Activated naive CD8-positive, alpha-beta T cell treated with anti-CD3 and anti-CD28 coated beads, Interleukin-2, amount 10 ng/mL, durations not matched to agents 7 days and 5 days (primary cell): ENCODE measurements at regions not wholly inside any gene's neighbourhood (a gene's known extent, or its start where the extent isn't known, plus 50 kb on each side); places are given as distances from the start of the nearest gene placed in this dataset.

ENCODE experiments used
- ATAC-seq: fragments of 150-1000 bp; cut with Tn5 transposase; one replicate; pipeline ENCODE4 v1.10.0; 2021; ENCODE audit warnings: low read depth, moderate library complexity
- POLR2A ChIA-PET: fragments of 350-600 bp; sonication (Branson Sonifier 250); formaldehyde crosslinking; loops from one replicate; lab custom pipeline; 2021; ENCODE audit warnings: antibody characterized with exemption; lab: Charles Lee
- DNase-seq: peaks from one replicate; pipeline ENCODE4 v3.0.0; 2021
- H3K27ac Mint-ChIP-seq: one replicate; pipeline ENCODE4 v1.8.0; 2022; ENCODE audit warnings: mild to moderate bottlenecking, mixed read lengths
- H3K27me3 Mint-ChIP-seq: one replicate; pipeline ENCODE4 v1.8.0; 2022; ENCODE audit warnings: mild to moderate bottlenecking, moderate library complexity, mixed read lengths
- H3K36me3 Mint-ChIP-seq: one replicate; pipeline ENCODE4 v1.8.0; 2021; ENCODE audit warnings: mild to moderate bottlenecking, mixed read lengths
- H3K4me1 Mint-ChIP-seq: one replicate; pipeline ENCODE4 v1.8.0; 2021; ENCODE audit warnings: mixed read lengths
- H3K4me3 Mint-ChIP-seq: one replicate; pipeline ENCODE4 v1.8.0; 2022; ENCODE audit warnings: mild to moderate bottlenecking, moderate library complexity, mixed read lengths
- H3K9me3 Mint-ChIP-seq: one replicate; pipeline ENCODE4 v1.8.0; 2021; ENCODE audit warnings: mixed read lengths

GRCh38 chr6:47146431-47147174 is 104.5 kb upstream of the ADGRF1 start:
- Mint-ChIP-seq H3K27me3 (peaks cover 18% of the 10 kb centered on the region), H3K36me3 (no peaks in the 10 kb centered on the region), H3K9me3 (peaks cover 1% of the 10 kb centered on the region), H3K4me3 (no peak overlapping the region), H3K4me1 (no peaks in the 10 kb centered on the region), H3K27ac (no peak overlapping the region)
- ATAC-seq (no peak), DNase-seq (no peak)
- POLR2A ChIA-PET: no interaction called here

- no peaks in the 10 kb centered on the region for H3K4me1 Mint-ChIP-seq
- no peaks in the 10 kb centered on the region for H3K36me3 Mint-ChIP-seq
- H3K27ac Mint-ChIP-seq: no peak overlapping the region
- no peak overlapping the region for H3K4me3 Mint-ChIP-seq
- H3K27me3 Mint-ChIP-seq: peaks cover 17% of the 10 kb centered on the region
- H3K9me3 Mint-ChIP-seq: peaks cover 1% of the 10 kb centered on the region
- no peak for ATAC-seq
- no peak for DNase-seq
- POLR2A ChIA-PET: no interaction called here
Measured at GRCh38 chr6:47145212-47145611, 103.1 kb upstream of the ADGRF1 start.

- peaks cover 1% of the 10 kb centered on the region for H3K9me3 Mint-ChIP-seq
- no peak overlapping the region for H3K4me3 Mint-ChIP-seq
- H3K36me3 Mint-ChIP-seq: no peaks in the 10 kb centered on the region
- H3K4me1 Mint-ChIP-seq: no peaks in the 10 kb centered on the region
- peaks cover 17% of the 10 kb centered on the region for H3K27me3 Mint-ChIP-seq
- no peak overlapping the region for H3K27ac Mint-ChIP-seq
- no peak for ATAC-seq
- POLR2A ChIA-PET: no interaction called here
- DNase-seq: no peak
Measured at GRCh38 chr6:47144306-47144705, 102.2 kb upstream of the ADGRF1 start.

DNA sequence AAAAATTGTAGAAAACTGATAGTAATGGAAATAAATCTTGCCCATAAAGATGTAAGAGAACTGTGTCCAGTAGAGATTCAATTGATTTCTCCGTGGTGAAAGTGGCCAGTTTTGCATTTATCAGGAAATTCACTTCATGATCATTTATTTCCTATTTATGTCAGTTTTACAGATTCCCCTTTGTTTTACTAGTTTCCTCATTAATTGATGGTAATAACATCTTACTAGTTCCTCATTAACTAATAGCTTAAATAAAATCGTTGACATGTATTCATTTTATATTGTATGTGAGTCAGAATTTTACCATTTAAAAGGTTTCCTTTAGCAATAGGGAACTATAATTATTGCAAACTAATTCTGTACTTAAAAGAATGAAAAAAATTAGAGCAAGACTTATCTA is 99.8 kb upstream of the ADGRF1 start:
- no peak for DNase-seq
- no peak for ATAC-seq
- Mint-ChIP-seq H3K4me3 (no peak overlapping the region), H3K36me3 (no peaks in the 10 kb centered on the region), H3K9me3 (peaks cover 4% of the 10 kb centered on the region), H3K4me1 (peaks cover 2% of the 10 kb centered on the region), H3K27me3 (peaks cover 9% of the 10 kb centered on the region), H3K27ac (no peak overlapping the region)
- POLR2A ChIA-PET: no interaction called here

DNA sequence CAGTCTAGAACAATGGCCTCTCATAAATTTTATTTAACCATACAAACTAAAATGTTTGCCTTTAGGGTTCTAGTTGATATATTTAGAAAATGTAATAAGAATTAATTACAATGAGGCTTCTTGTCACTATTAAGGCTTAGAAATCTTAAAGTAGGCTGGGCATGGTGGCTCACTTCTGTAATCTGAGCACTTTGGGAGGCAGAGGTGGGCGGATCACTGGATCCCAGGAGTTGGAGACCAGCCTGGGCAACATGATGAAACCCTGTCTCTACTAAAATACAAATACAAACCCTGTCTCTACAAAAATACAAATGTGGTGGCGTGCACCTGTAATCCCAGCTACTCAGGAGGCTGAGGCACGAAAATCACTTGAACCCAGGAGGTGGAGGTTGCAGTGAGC is 99.0 kb upstream of the ADGRF1 start:
- peaks cover 9% of the 10 kb centered on the region for H3K27me3 Mint-ChIP-seq
- H3K4me1 Mint-ChIP-seq: peaks cover 2% of the 10 kb centered on the region
- peaks cover 4% of the 10 kb centered on the region for H3K9me3 Mint-ChIP-seq
- no peak overlapping the region for H3K27ac Mint-ChIP-seq
- DNase-seq (no peak), ATAC-seq (no peak)
- POLR2A ChIA-PET: interaction anchor here (0.5 kb wide), 1 partner anchor 1544 kb away, joined by 3 read pairs; no protein-coding TSS in a partner anchor
- H3K4me3 Mint-ChIP-seq: no peak overlapping the region
- H3K36me3 Mint-ChIP-seq: no peaks in the 10 kb centered on the region

DNA sequence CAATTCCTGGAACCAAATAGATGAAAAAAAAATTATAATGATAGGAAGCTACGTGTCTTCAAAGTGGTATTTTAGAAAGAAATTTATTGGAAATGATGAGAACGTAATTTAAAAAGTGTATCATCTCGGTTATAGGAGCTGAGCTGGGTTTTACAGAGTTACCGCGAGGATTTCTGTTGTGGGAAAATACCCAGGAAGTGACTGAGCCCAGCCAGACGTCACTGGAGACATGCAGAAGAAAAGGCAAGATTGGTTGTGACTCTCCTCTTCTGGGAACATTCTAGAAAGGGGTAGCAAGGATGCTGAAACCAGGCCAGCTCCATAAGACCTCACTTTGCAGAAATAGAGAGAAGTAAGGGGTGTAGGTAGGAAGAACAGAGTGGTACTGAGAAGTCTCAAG is 95.9 kb upstream of the ADGRF1 start:
- Mint-ChIP-seq H3K36me3 (no peaks in the 10 kb centered on the region), H3K27ac (no peak overlapping the region), H3K27me3 (peaks cover 5% of the 10 kb centered on the region), H3K4me1 (peaks cover 5% of the 10 kb centered on the region), H3K4me3 (peak overlapping the region; percentile 16), H3K9me3 (peaks cover 4% of the 10 kb centered on the region)
- ATAC-seq (no peak), DNase-seq (no peak)
- POLR2A ChIA-PET: no interaction called here

- ATAC-seq: no peak
- peaks cover 3% of the 10 kb centered on the region for H3K9me3 Mint-ChIP-seq
- H3K4me1 Mint-ChIP-seq: peaks cover 5% of the 10 kb centered on the region
- no peak for DNase-seq
- H3K4me3 Mint-ChIP-seq: no peak overlapping the region
- H3K36me3 Mint-ChIP-seq: no peaks in the 10 kb centered on the region
- no peak overlapping the region for H3K27ac Mint-ChIP-seq
- H3K27me3 Mint-ChIP-seq: peaks cover 3% of the 10 kb centered on the region
- POLR2A ChIA-PET: no interaction called here
Measured at GRCh38 chr6:47137073-47137472, 94.9 kb upstream of the ADGRF1 start.

- Mint-ChIP-seq H3K27ac (no peak overlapping the region), H3K36me3 (no peaks in the 10 kb centered on the region), H3K27me3 (peaks cover 3% of the 10 kb centered on the region), H3K9me3 (peaks cover 3% of the 10 kb centered on the region), H3K4me1 (peaks cover 5% of the 10 kb centered on the region), H3K4me3 (no peak overlapping the region)
- DNase-seq (no peak), ATAC-seq (no peak)
- POLR2A ChIA-PET: no interaction called here
Measured at GRCh38 chr6:47135772-47136171, 93.6 kb upstream of the ADGRF1 start.

DNA sequence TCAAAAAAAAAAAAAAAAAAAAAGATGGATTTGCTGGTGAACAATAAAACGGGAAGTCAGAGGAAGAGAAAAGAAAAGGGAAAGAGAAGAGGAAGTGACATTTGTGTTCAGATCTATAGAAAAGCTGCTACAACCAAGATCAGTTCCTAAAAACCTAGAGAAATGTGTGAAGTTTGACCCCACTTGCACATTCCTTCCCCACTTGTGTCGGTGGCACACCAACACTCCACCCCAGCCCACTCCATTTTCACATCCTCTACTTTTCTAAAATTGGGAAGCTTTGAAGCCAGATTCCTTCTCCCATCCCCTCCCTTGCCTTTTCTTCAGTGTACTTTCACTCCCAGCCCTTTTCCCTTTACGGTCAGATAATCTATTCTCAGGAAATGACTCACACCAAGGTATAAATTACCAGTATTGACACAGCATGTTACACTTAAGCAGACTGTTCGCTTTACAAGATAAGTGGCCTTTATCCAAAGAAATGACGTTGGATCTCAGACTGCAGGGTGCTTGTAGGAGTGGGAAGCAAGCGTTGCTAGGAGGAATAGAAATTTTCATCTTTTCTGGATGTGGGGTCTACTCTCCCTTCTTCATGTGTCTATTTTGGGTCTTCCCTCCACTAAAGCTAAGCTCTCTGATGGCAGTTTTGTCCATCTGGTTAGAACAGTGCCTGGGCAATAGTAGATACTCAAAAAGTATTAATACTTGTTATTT is 92.5 kb upstream of the ADGRF1 start:
- POLR2A ChIA-PET: no interaction called here
- no peak overlapping the region for H3K27ac Mint-ChIP-seq
- peaks cover 5% of the 10 kb centered on the region for H3K4me1 Mint-ChIP-seq
- H3K27me3 Mint-ChIP-seq: no peaks in the 10 kb centered on the region
- DNase-seq: no peak
- no peak overlapping the region for H3K4me3 Mint-ChIP-seq
- peaks cover 3% of the 10 kb centered on the region for H3K9me3 Mint-ChIP-seq
- H3K36me3 Mint-ChIP-seq: no peaks in the 10 kb centered on the region
- ATAC-seq: no peak

GRCh38 chr6:47133230-47134000 is 91.3 kb upstream of the ADGRF1 start:
- H3K27ac Mint-ChIP-seq: no peak overlapping the region
- H3K4me1 Mint-ChIP-seq: peaks cover 5% of the 10 kb centered on the region
- no peaks in the 10 kb centered on the region for H3K36me3 Mint-ChIP-seq
- no peak overlapping the region for H3K4me3 Mint-ChIP-seq
- ATAC-seq (no peak), DNase-seq (no peak)
- POLR2A ChIA-PET: no interaction called here
- H3K9me3 Mint-ChIP-seq: peaks cover 3% of the 10 kb centered on the region
- no peaks in the 10 kb centered on the region for H3K27me3 Mint-ChIP-seq

- peaks cover 3% of the 10 kb centered on the region for H3K4me1 Mint-ChIP-seq
- no peaks in the 10 kb centered on the region for H3K9me3 Mint-ChIP-seq
- POLR2A ChIA-PET: no interaction called here
- H3K36me3 Mint-ChIP-seq: no peaks in the 10 kb centered on the region
- no peak overlapping the region for H3K27ac Mint-ChIP-seq
- ATAC-seq: no peak
- no peaks in the 10 kb centered on the region for H3K27me3 Mint-ChIP-seq
- H3K4me3 Mint-ChIP-seq: no peak overlapping the region
- DNase-seq: no peak
Measured at GRCh38 chr6:47132724-47133123, 90.6 kb upstream of the ADGRF1 start.

DNA sequence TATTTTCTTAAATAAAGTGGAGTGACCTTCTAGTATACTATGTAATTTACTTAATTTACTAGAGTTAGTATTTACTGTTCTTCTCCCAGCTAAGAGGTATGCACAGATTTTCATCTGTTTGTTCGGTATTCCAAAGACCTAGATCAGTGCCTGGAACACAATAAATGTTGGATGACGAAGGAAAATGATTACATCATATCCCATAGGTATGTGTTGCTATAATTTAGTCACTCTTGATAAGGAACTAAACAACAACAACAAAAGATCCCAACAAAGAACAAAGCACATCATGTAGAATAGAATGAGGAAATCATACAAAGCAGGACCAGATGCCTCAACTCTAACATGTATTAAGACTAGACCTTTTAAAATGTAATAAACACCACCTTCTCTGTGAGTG is 89.6 kb upstream of the ADGRF1 start:
- Mint-ChIP-seq H3K4me1 (peaks cover 3% of the 10 kb centered on the region), H3K36me3 (no peaks in the 10 kb centered on the region), H3K27me3 (no peaks in the 10 kb centered on the region), H3K27ac (no peak overlapping the region), H3K4me3 (no peak overlapping the region), H3K9me3 (no peaks in the 10 kb centered on the region)
- POLR2A ChIA-PET: no interaction called here
- DNase-seq: no peak
- no peak for ATAC-seq

GRCh38 chr6:47130086-47130485 is 88.0 kb upstream of the ADGRF1 start:
- H3K9me3 Mint-ChIP-seq: no peaks in the 10 kb centered on the region
- peaks cover 3% of the 10 kb centered on the region for H3K4me1 Mint-ChIP-seq
- H3K4me3 Mint-ChIP-seq: no peak overlapping the region
- no peaks in the 10 kb centered on the region for H3K36me3 Mint-ChIP-seq
- POLR2A ChIA-PET: no interaction called here
- H3K27me3 Mint-ChIP-seq: no peaks in the 10 kb centered on the region
- ATAC-seq: no peak
- no peak for DNase-seq
- no peak overlapping the region for H3K27ac Mint-ChIP-seq
